Peyer's patch (tissue), 4 donors: ENCODE measurements at regions not wholly inside any gene's neighbourhood (a gene's known extent, or its start where the extent isn't known, plus 50 kb on each side); places are given as distances from the start of the nearest gene placed in this dataset.
"Not testable (repeated sequence)": the region's sequence is repeated elsewhere in the genome, so short reads cannot be mapped to it uniquely, and the experiment has no call there.

Source experiments
- DNase-seq, 3 donors: peaks; one replicate each; pipeline ENCODE4 v3.0.0-alpha.2; 2017 to 2019
- H3K27ac ChIP-seq, 4 donors: fragments of 200-600 bp; sonication (generic); one replicate each; pipeline ENCODE4 v1.5.1; 2016 to 2019
- H3K27me3 ChIP-seq, 2 donors: fragments of 200-600 bp; sonication (generic); one replicate each; pipeline ENCODE4 v1.5.1; 2019
- H3K36me3 ChIP-seq, 3 donors: fragments of 200-600 bp; sonication (generic); one replicate each; pipeline ENCODE4 v1.5.1; 2016 to 2019
- H3K4me1 ChIP-seq, 4 donors: fragments of 200-600 bp; sonication (generic); one replicate each; pipeline ENCODE4 v1.5.1; 2016 to 2019
- H3K4me3 ChIP-seq, 4 donors: fragments of 200-600 bp; sonication (generic); 1 replicate in 3 of 4; 2 replicates in 1 of 4; pipeline ENCODE4 v1.5.1; 2016 to 2019; ENCODE audit warnings: mild to moderate bottlenecking in 1 of 4
- H3K9me3 ChIP-seq, 4 donors: fragments of 200-600 bp; sonication (generic); one replicate each; pipeline ENCODE4 v1.5.1; 2016 to 2019; ENCODE audit warnings: mild to moderate bottlenecking in 1 of 4
- POLR2A ChIP-seq, 2 donors: fragments of 450-650 bp; IDR thresholded peaks; one replicate each; pipeline ENCODE4 v1.5.1; 2017; ENCODE audit warnings: antibody characterized with exemption in 2 of 2, mild to moderate bottlenecking in 2 of 2, moderate library complexity in 2 of 2
- TF ChIP-seq, protein P1 (sequence below), 6 experiments: fragments of 450-650 bp in 4 of 6; fragments of 200-600 bp in 2 of 6; sonication (generic) in 1 of 6; IDR thresholded peaks; one replicate each; pipeline ENCODE4 v1.5.1; 2017 to 2019; ENCODE audit warnings: antibody characterized with exemption in 6 of 6, mild to moderate bottlenecking in 3 of 6, moderate library complexity in 1 of 6

DNA sequence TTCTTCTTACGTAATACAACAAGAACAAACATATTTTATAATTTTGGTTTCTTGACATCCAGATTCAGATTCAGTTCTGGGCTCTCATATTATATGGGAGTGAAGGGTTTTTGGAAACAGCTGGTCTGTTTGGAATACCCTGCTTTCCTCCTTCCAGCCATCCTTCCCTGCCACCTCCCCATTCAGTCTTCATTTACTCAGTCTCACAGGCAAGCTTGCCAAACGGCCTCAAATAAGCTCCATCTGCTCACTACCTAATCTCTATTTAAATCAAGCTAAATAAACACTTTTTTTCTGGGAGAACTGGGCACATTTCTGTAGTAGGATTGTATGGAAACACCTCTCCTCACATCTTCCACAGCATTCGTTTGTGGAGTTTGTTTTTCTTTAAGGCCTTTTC lies 147.5 kb downstream of the RND3 start:
- Histone ChIP-seq H3K27ac (no peak overlapping the region), H3K4me1 (no peaks in the 10 kb centered on the region), H3K9me3 (no peaks in the 10 kb centered on the region), H3K4me3 (no peak overlapping the region), H3K27me3 (no peaks in the 10 kb centered on the region), H3K36me3 (no peaks in the 10 kb centered on the region)
- DNase-seq: no peak
- TF ChIP-seq, protein P1, sequence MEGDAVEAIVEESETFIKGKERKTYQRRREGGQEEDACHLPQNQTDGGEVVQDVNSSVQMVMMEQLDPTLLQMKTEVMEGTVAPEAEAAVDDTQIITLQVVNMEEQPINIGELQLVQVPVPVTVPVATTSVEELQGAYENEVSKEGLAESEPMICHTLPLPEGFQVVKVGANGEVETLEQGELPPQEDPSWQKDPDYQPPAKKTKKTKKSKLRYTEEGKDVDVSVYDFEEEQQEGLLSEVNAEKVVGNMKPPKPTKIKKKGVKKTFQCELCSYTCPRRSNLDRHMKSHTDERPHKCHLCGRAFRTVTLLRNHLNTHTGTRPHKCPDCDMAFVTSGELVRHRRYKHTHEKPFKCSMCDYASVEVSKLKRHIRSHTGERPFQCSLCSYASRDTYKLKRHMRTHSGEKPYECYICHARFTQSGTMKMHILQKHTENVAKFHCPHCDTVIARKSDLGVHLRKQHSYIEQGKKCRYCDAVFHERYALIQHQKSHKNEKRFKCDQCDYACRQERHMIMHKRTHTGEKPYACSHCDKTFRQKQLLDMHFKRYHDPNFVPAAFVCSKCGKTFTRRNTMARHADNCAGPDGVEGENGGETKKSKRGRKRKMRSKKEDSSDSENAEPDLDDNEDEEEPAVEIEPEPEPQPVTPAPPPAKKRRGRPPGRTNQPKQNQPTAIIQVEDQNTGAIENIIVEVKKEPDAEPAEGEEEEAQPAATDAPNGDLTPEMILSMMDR (IDR thresholded peaks at IDR 0.05): no peak
- no peak for TF ChIP-seq POLR2A (IDR thresholded peaks at IDR 0.05)

DNA sequence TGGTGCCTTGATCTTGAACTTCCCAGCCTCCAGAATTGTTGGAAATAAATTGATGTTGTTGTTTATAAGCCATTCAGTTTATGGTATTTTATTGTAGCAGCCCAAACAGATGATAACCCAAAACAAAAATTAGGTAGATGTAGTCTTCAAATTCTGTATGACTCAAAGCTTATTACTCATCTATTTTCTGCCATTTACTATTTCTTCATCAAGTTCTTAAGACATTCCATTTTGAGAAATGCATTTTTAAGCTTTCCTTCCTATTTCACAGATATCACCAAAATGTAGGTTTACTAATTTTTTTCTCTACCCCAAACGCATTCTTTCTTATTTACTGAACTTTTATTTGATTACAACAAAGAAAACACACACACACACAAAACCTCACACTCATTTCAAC lies 148.2 kb downstream of the RND3 start:
- Histone ChIP-seq H3K9me3 (no peaks in the 10 kb centered on the region), H3K36me3 (no peaks in the 10 kb centered on the region), H3K4me1 (no peaks in the 10 kb centered on the region), H3K4me3 (no peak overlapping the region), H3K27me3 (no peaks in the 10 kb centered on the region), H3K27ac (no peak overlapping the region)
- no peak for TF ChIP-seq POLR2A (IDR thresholded peaks at IDR 0.05)
- DNase-seq: no peak

DNA sequence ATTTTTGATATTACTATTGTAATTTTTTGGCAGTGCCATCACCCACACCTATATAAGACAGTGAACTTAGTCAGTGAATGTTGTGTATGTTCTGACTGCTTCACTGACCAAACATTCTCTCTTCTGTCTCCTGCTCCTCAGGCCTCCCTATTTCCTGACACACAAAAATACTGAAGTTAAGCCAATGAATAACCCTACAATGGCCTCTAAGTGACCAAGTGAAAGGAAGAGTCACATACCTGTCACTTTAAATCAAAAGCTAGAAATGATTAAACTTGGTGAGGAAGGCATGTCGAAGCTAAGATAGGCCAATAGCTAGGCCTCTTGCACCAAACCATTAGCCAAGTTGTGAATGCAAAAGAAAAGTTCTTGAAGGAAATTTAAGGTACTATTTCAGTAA lies 151.9 kb downstream of the RND3 start:
- Histone ChIP-seq H3K36me3 (no peaks in the 10 kb centered on the region), H3K4me1 (no peaks in the 10 kb centered on the region), H3K27ac (no peak overlapping the region), H3K4me3 (no peak overlapping the region), H3K9me3 (no peaks in the 10 kb centered on the region), H3K27me3 (no peaks in the 10 kb centered on the region)
- TF ChIP-seq, protein P1 (IDR thresholded peaks at IDR 0.05): no peak
- TF ChIP-seq POLR2A (IDR thresholded peaks at IDR 0.05): no peak
- no peak for DNase-seq

DNA sequence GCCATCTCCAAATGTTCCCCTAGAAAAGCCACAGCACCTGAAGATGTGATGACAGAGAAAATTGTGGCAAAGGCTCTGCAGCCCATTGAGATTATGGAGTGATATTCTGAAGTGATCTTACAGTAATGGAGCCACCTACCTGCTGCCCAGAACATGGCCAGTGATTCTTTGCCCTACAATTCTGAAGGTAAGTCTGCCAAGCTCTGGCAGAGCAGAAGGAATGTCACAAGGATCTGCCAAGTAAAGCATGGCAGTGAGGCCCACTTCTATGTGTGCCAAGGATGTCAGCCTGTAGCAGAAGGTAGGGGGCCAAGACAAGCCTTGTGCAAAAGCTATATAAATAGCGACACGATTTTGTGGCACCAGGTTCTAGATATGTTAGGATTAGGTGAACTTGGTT lies 155.1 kb downstream of the RND3 start:
- TF ChIP-seq POLR2A (IDR thresholded peaks at IDR 0.05): no peak
- TF ChIP-seq, protein P1 (IDR thresholded peaks at IDR 0.05): peak in 1 of 6 experiments; percentile 11
- no peaks in the 10 kb centered on the region for H3K9me3 ChIP-seq
- H3K36me3 ChIP-seq: no peaks in the 10 kb centered on the region
- DNase-seq: no peak
- H3K4me1 ChIP-seq: no peaks in the 10 kb centered on the region
- no peak overlapping the region for H3K4me3 ChIP-seq
- H3K27ac ChIP-seq: no peak overlapping the region
- no peaks in the 10 kb centered on the region for H3K27me3 ChIP-seq

DNA sequence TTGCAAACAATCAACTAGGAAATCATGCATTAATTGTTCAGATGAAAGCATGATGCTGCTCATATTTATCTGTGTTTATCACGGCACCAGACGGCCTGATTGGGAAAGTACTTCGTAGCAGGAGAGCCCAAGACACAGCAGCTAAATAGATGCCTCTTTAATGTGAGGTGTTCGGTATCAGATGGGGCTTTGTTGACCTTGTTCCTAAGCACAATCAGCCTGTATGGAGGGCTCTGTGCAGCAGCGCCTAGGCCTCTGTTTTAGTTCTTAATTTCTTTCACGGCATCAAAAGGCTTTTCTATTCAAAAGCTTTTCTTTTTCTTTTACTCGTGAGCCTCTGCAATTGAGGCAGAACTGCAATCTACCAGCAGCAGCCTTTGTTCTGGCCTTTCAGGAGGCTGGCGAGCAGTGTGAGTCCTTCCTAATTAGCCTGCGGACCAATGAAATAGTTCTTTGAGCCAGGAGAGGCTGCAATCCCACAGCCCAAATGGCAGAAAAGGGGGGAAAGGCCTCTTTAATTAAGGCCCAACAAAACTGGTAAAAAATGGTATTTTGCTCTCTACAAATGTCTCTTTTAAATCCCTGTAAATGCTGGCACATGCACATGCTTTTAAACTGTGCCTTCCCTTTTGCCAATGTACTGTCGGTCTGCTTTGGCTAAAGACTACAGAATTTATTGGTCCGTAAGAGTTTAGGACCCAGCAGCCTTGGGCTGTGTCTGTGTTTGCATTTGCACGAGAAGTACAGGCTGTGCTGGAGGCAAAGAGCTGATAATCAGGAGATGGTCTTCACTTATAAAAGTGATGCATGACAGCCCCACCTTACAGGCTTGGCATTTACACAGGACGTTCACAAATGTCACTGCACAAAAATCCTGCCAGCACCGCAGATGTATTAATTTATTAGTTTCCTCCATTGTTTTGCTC lies 159.6 kb downstream of the RND3 start:
- Histone ChIP-seq H3K4me1 (no peaks in the 10 kb centered on the region), H3K36me3 (no peaks in the 10 kb centered on the region), H3K9me3 (no peaks in the 10 kb centered on the region), H3K27me3 (no peaks in the 10 kb centered on the region), H3K4me3 (no peak overlapping the region), H3K27ac (no peak overlapping the region)
- TF ChIP-seq POLR2A (IDR thresholded peaks at IDR 0.05): no peak
- TF ChIP-seq, protein P1 (IDR thresholded peaks at IDR 0.05): no peak
- DNase-seq: no peak

DNA sequence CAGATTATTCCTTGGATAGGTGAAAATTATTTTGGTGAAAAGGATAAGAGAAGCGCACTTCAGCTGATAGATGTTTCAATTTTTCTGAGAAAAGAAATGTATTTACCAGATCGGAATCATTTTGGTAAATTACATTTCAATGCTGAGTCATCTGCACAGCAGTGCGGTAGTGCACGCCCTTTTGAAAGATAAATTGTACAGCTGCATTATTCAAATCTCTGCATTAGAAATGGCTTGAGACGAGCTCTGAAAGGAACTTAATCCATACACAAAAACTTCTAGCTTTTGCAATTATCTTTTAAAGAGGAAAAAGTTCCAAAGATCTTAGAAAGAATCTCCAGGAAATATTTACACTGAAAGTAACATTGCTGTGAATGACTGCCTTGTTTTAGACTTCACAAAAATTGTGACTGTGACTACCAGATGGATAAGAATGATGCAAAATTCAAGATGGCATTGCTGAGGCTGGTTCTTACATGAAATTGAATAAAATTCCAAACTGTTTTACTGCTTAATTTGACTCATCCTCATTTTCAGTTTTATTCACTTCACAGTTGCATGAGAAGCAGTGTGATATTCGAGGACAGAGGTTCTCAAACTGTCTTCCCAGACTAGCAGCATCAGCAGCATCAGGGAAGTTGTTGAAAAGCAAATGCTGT lies 161.7 kb downstream of the RND3 start:
- Histone ChIP-seq H3K9me3 (no peaks in the 10 kb centered on the region), H3K36me3 (no peaks in the 10 kb centered on the region), H3K27me3 (no peaks in the 10 kb centered on the region), H3K27ac (no peak overlapping the region), H3K4me3 (no peak overlapping the region), H3K4me1 (no peaks in the 10 kb centered on the region)
- DNase-seq: no peak
- no peak for TF ChIP-seq POLR2A (IDR thresholded peaks at IDR 0.05)
- TF ChIP-seq, protein P1 (IDR thresholded peaks at IDR 0.05): no peak

DNA sequence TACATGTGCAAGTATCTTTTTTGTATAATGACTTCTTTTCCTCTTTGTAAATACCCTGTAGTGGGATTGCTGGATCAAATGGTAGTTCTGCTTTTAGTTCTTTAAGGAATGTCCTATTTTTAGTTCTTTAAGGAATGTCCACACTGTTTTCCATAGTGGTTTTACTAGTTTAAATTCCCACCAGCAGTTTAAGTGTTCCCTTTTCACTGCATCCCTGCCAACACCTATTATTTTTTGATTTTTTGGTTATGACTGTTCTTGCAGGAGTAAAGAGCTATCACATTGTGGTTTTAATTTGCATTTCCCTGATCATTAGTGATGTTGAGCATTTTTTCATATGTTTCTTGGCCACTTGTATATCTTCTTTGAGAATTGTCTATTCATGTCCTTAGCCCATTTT lies 164.4 kb downstream of the RND3 start:
- H3K36me3 ChIP-seq, DNase-seq, H3K27me3 ChIP-seq, H3K9me3 ChIP-seq, H3K27ac ChIP-seq, H3K4me1 ChIP-seq, H3K4me3 ChIP-seq: not testable (repeated sequence)
